K562 (cell line): ENCODE measurements at regions not wholly inside any gene's neighbourhood (a gene's known extent, or its start where the extent isn't known, plus 50 kb on each side); places are given as distances from the start of the nearest gene placed in this dataset.

Experiments
- ATAC-seq: fragments of 200-7000 bp; cut with Tn5 transposase; 3 replicates; pipeline ENCODE4 v1.9.1; 2020; ENCODE audit warnings: moderate library complexity
- BruUV-seq: library from RNA; stranded (reverse); fragments of 400-500 nt; replicated peaks from 2 replicates; lab custom pipeline; 2021; lab: Mats Ljungman, UMichigan
- CTCF ChIA-PET: fragments of 300-600 bp; formaldehyde crosslinking; extraction: SDS; loops from one replicate; lab custom pipeline; 2021; ENCODE audit warnings: low intra/inter-chr PET ratio; lab: Yijun Ruan, JAX
- POLR2A ChIA-PET: fragments of 300-600, 350-650 bp; sonication (Branson Sonifier 250); formaldehyde crosslinking; extraction: SDS; loops from one replicate; lab custom pipeline; 2021; ENCODE audit warnings: antibody characterized with exemption, inconsistent platforms; lab: Yijun Ruan, JAX
- DNase-seq, 4 experiments: peaks; one replicate each; pipeline versions ENCODE4 v3.0.0 to v3.0.0-alpha.2; 2011 to 2018; ENCODE audit warnings: low spot score in 3 of 4, mixed read lengths in 3 of 4; ENCODE audit errors: extremely low read depth in 1 of 4
- FAIRE-seq: peaks from 2 replicates; lab custom pipeline; 2011; peaks lifted over from hg19 to GRCh38; lab: Jason Lieb, UNC
- H2AFZ ChIP-seq: 2 replicates; pipeline ENCODE4 v1.6.0; 2011; ENCODE audit warnings: low read depth, low read length, control low read depth, inconsistent platforms
- H3K27ac ChIP-seq: fragments of 200-600 bp; 3 replicates; pipeline ENCODE4 v1.8.0; 2011; ENCODE audit warnings: low read depth, mild to moderate bottlenecking, control low read depth, inconsistent platforms, low read length, moderate library complexity, mixed read lengths; ENCODE audit errors: extremely low read depth
- H3K27me3 ChIP-seq, 2 experiments: fragments of 300-600 bp in 1 of 2; 2 replicates in 1 of 2; 3 replicates in 1 of 2; pipeline versions ENCODE4 v1.6.0 to v1.8.0; 2011; ENCODE audit warnings: inconsistent platforms in 2 of 2, low read length in 2 of 2, mild to moderate bottlenecking in 1 of 2, mixed read lengths in 1 of 2, moderate library complexity in 1 of 2; ENCODE audit not compliant: control insufficient read depth in 2 of 2, insufficient read depth in 2 of 2
- H3K36me3 ChIP-seq: fragments of 300-600 bp; 3 replicates; pipeline ENCODE4 v1.8.0; 2011; ENCODE audit warnings: mild to moderate bottlenecking, low read length, inconsistent platforms; ENCODE audit not compliant: control insufficient read depth, insufficient read depth
- H3K4me1 ChIP-seq, 2 experiments: fragments of 200-600 bp in 1 of 2; replicated peaks in 1 of 2; 2 replicates in 1 of 2; 3 replicates in 1 of 2; pipeline versions ENCODE4 v1.5.1 to v1.8.0; 2011; ENCODE audit warnings: inconsistent platforms in 2 of 2, low read length in 2 of 2, mild to moderate bottlenecking in 1 of 2, mixed read lengths in 1 of 2, moderate library complexity in 1 of 2; ENCODE audit not compliant: control insufficient read depth in 2 of 2, insufficient read depth in 2 of 2
- H3K4me2 ChIP-seq: 2 replicates; pipeline ENCODE4 v1.6.1; 2011; ENCODE audit warnings: low read length, control low read depth, inconsistent platforms, mixed read lengths; ENCODE audit not compliant: insufficient read depth
- H3K4me3 ChIP-seq: fragments of 200-600 bp; sonication (generic), shearing (Covaris generic); 2 replicates; pipeline ENCODE4 v1.5.1; 2016; ENCODE audit warnings: control low read depth, inconsistent platforms
- H3K79me2 ChIP-seq: fragments of 200-600 bp; 3 replicates; pipeline ENCODE4 v1.8.0; 2011; ENCODE audit warnings: low read length, inconsistent platforms; ENCODE audit not compliant: control insufficient read depth, insufficient read depth
- H3K9ac ChIP-seq, 2 experiments: 2 replicates each; pipeline versions ENCODE4 v1.6.0 to v1.6.1; 2011; ENCODE audit warnings: low read depth in 2 of 2, low read length in 2 of 2, control low read depth in 1 of 2, inconsistent platforms in 1 of 2, mild to moderate bottlenecking in 1 of 2, mixed read lengths in 1 of 2; ENCODE audit not compliant: insufficient read depth in 1 of 2
- H3K9me1 ChIP-seq: one replicate; pipeline ENCODE4 v1.6.0; 2011; ENCODE audit warnings: inconsistent platforms, mild to moderate bottlenecking, low read length, moderate library complexity; ENCODE audit not compliant: control insufficient read depth, insufficient read depth
- H3K9me3 ChIP-seq: replicated peaks from 2 replicates; pipeline ENCODE4 v1.5.1; 2011; ENCODE audit warnings: low read depth, low read length, inconsistent platforms; ENCODE audit not compliant: control insufficient read depth, insufficient read depth
- H4K20me1 ChIP-seq: replicated peaks from 2 replicates; pipeline ENCODE4 v1.6.1; 2011; ENCODE audit warnings: low read length, inconsistent platforms, mixed read lengths; ENCODE audit not compliant: control insufficient read depth, insufficient read depth
- BRCA1 ChIP-seq, 2 experiments: fragments of 450-650 bp in 1 of 2; sonication (generic) in 1 of 2; formaldehyde crosslinking in 1 of 2; IDR thresholded peaks; 2 replicates each; pipeline versions ENCODE4 v1.5.0 to v1.6.1; 2017 to 2020; ENCODE audit warnings: mild to moderate bottlenecking in 1 of 2, missing genetic modification reagents in 1 of 2
- HNRNPH1 ChIP-seq: fragments of 200-400 bp; formaldehyde crosslinking; optimal IDR thresholded peaks from 2 replicates; pipeline ENCODE3; 2017; ENCODE audit warnings: low read depth, mild to moderate bottlenecking, low read length, moderate library complexity
- NFATC3 ChIP-seq: fragments of 450-650 bp; IDR thresholded peaks from 2 replicates; pipeline ENCODE4 v1.6.1; 2017; ENCODE audit warnings: mild to moderate bottlenecking
- NFIC ChIP-seq: fragments of 450-650 bp; IDR thresholded peaks from 2 replicates; pipeline ENCODE4 v1.6.1; 2017; ENCODE audit warnings: mild to moderate bottlenecking, inconsistent platforms
- NR4A1 ChIP-seq, 2 experiments: fragments of 250-450 bp in 1 of 2; fragments of 450-650 bp in 1 of 2; sonication (Bioruptor Pico) in 1 of 2; IDR thresholded peaks; 2 replicates each; pipeline versions ENCODE4 v1.4.0 to v1.6.1; 2016 to 2020; ENCODE audit warnings: mild to moderate bottlenecking in 2 of 2, missing compliant biosample characterization in 1 of 2, missing genetic modification characterization in 1 of 2, moderate library complexity in 1 of 2
- PURB ChIP-seq: sonication (generic); formaldehyde crosslinking; IDR thresholded peaks from 2 replicates; pipeline ENCODE4 v1.9.0; 2021; ENCODE audit warnings: low read depth, mild to moderate bottlenecking, missing genetic modification reagents
- SMAD1 ChIP-seq: fragments of 150-350 bp; IDR thresholded peaks from 2 replicates; pipeline ENCODE4 v1.6.1; 2014; ENCODE audit warnings: low read length, low read depth; ENCODE audit not compliant: partially characterized antibody
- SMAD3 ChIP-seq: fragments of 450-650 bp; formaldehyde crosslinking; conservative IDR thresholded peaks from 2 replicates; pipeline ENCODE4 v1.4.0; 2020; ENCODE audit warnings: mild to moderate bottlenecking
- SMARCA5 ChIP-seq: fragments of 450-650 bp; IDR thresholded peaks from 2 replicates; pipeline ENCODE4 v1.6.1; 2016
- SUPT5H ChIP-seq: fragments of 450-650 bp; IDR thresholded peaks from 2 replicates; pipeline ENCODE4 v1.6.1; 2016
- WGBS: fragments of 100-300 bp; shearing (Covaris generic); methylation state at CpG from one replicate; pipeline ENCODE4 v1.1.6; 2016; ENCODE audit warnings: low coverage, mixed read lengths; ENCODE audit not compliant: insufficient coverage; ENCODE audit errors: missing lambda C conversion rate; 5-methylcytosine and 5-hydroxymethylcytosine counted together
- in situ Hi-C: fragments of 300-500 bp; cut with MboI; formaldehyde crosslinking; loops from 4 replicates; pipeline ENCODE4 v1.15.0; 2018; ENCODE audit warnings: inconsistent platforms, mixed read lengths
- intact Hi-C: fragments of 100-400 bp; cut with micrococcal nuclease; formaldehyde crosslinking; loops from 2 replicates; pipeline ENCODE4 v1.14.2; 2022
- TF ChIP-seq, protein P1 (sequence below): sonication (generic); IDR thresholded peaks from 2 replicates; pipeline ENCODE4 v1.6.1; 2016
- TF ChIP-seq, protein P2 (sequence below), 2 experiments: fragments of 450-650 bp; formaldehyde crosslinking in 1 of 2; IDR thresholded peaks; 2 replicates each; pipeline versions ENCODE4 v1.4.0 to v1.6.1; 2014 to 2020; ENCODE audit warnings: mild to moderate bottlenecking in 2 of 2, borderline replicate concordance in 1 of 2, low read depth in 1 of 2

GRCh38 chr12:87369161-87369560 lies 660.0 kb downstream of the C12orf50 start (continued):
- no peak for TF ChIP-seq SUPT5H
- TF ChIP-seq SMAD1: no peak
- no peak for TF ChIP-seq NFATC3

DNA sequence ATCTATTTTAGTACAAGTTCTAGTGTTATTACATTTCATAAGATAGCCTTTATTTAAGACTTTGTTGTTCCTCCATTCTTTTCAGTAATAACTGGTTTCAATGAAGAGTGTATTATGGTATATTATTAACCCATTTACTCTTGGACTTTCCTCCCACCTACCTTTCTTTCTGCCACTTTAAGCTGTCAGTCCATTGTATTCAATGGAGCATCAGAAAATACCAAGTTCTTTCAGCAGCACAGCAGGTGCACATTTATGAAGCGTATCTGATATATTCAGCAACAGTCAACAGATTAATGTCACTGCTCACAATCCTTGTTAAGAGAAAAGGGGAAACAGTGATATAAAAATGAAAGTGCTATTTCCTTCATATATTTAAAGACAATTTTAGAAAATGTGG lies 660.9 kb downstream of the C12orf50 start:
- Histone ChIP-seq H3K9ac (no peak overlapping the region), H3K9me3 (no peaks in the 10 kb centered on the region), H3K4me3 (no peak overlapping the region), H3K4me1 (no peaks in the 10 kb centered on the region), H3K9me1 (no peaks in the 10 kb centered on the region), H2AFZ (no peak overlapping the region), H3K36me3 (no peaks in the 10 kb centered on the region), H4K20me1 (no peaks in the 10 kb centered on the region), H3K79me2 (no peaks in the 10 kb centered on the region), H3K4me2 (no peak overlapping the region), H3K27ac (no peak overlapping the region), H3K27me3 (no peaks in the 10 kb centered on the region)
- 0% methylated on average over 1 of the region's 1 CpG for WGBS
- intact Hi-C loops (no loop called here), in situ Hi-C loops (no loop called here)
- CTCF ChIA-PET: no interaction called here
- BruUV-seq: no TSS peak
- FAIRE-seq (no peak), ATAC-seq (no peak), DNase-seq (no peak)
- POLR2A ChIA-PET: no interaction called here
- TF ChIP-seq, protein P1, sequence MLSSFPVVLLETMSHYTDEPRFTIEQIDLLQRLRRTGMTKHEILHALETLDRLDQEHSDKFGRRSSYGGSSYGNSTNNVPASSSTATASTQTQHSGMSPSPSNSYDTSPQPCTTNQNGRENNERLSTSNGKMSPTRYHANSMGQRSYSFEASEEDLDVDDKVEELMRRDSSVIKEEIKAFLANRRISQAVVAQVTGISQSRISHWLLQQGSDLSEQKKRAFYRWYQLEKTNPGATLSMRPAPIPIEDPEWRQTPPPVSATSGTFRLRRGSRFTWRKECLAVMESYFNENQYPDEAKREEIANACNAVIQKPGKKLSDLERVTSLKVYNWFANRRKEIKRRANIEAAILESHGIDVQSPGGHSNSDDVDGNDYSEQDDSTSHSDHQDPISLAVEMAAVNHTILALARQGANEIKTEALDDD: no peak
- TF ChIP-seq PURB (no peak), SMAD3 (CRISPR knock-in tag) (no peak), HNRNPH1 (no peak), NFIC (no peak), NR4A1 (CRISPR knock-in tag; IDR thresholded peaks at IDR 0.05) (no peak), NR4A1 (tag; IDR thresholded peaks at IDR 0.05) (no peak), BRCA1 (IDR thresholded peaks at IDR 0.05) (no peak), BRCA1 (CRISPR knock-in tag; IDR thresholded peaks at IDR 0.05) (no peak), SMARCA5 (no peak)
- TF ChIP-seq, protein P2, sequence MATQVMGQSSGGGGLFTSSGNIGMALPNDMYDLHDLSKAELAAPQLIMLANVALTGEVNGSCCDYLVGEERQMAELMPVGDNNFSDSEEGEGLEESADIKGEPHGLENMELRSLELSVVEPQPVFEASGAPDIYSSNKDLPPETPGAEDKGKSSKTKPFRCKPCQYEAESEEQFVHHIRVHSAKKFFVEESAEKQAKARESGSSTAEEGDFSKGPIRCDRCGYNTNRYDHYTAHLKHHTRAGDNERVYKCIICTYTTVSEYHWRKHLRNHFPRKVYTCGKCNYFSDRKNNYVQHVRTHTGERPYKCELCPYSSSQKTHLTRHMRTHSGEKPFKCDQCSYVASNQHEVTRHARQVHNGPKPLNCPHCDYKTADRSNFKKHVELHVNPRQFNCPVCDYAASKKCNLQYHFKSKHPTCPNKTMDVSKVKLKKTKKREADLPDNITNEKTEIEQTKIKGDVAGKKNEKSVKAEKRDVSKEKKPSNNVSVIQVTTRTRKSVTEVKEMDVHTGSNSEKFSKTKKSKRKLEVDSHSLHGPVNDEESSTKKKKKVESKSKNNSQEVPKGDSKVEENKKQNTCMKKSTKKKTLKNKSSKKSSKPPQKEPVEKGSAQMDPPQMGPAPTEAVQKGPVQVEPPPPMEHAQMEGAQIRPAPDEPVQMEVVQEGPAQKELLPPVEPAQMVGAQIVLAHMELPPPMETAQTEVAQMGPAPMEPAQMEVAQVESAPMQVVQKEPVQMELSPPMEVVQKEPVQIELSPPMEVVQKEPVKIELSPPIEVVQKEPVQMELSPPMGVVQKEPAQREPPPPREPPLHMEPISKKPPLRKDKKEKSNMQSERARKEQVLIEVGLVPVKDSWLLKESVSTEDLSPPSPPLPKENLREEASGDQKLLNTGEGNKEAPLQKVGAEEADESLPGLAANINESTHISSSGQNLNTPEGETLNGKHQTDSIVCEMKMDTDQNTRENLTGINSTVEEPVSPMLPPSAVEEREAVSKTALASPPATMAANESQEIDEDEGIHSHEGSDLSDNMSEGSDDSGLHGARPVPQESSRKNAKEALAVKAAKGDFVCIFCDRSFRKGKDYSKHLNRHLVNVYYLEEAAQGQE (IDR thresholded peaks at IDR 0.05; ENCODE audit: borderline replicate concordance): no peak
- TF ChIP-seq, protein P2 (CRISPR knock-in tag; IDR thresholded peaks at IDR 0.05; ENCODE audit: low read depth): no peak
